ENCODE measurements at regions not wholly inside any gene's neighbourhood (a gene's known extent, or its start where the extent isn't known, plus 50 kb on each side); places are given as distances from the start of the nearest gene placed in this dataset.

GRCh38 chr11:105233285-105233684 is 93.7 kb upstream of the CARD18 start:
- Histone ChIP-seq H3K4me3 (replicated peaks in 1 of 2; ENCODE audit: low read depth in 1 of 2, low read length in 2 of 2) (no peak overlapping the region), H3K4me1 (ENCODE audit: control insufficient read depth in 1 of 2, insufficient read depth in 2 of 2, low read length in 2 of 2) (peaks cover 0 to 9% of the 10 kb centered on the region in 2 experiments; a peak in 2 of 4 replicates), H4K20me1 (ENCODE audit: insufficient read depth) (no peaks in the 10 kb centered on the region), H3K9me2 (ENCODE audit: insufficient read depth) (0 out of 2 replicates have a peak, but pooled peaks cover 4% of the 10 kb centered on the region), H3K4me2 (ENCODE audit: low read length) (no peak overlapping the region), H3K27me3 (ENCODE audit: insufficient read depth, low read length) (no peaks in the 10 kb centered on the region), H3K9ac (ENCODE audit: low read length) (no peak overlapping the region), H3K27ac (ENCODE audit: low read depth, low read length) (no peak overlapping the region), H2AFZ (ENCODE audit: low read depth, low read length, poor library complexity, severe bottlenecking) (no peak overlapping the region), H3K36me3 (ENCODE audit: control insufficient read depth in 1 of 2, insufficient read depth in 2 of 2, low read length in 2 of 2) (no peaks in the 10 kb centered on the region), H3K79me2 (ENCODE audit: insufficient read depth, low read length) (no peaks in the 10 kb centered on the region), H3K9me3 (ENCODE audit: control insufficient read depth in 1 of 2, insufficient read depth in 1 of 2, low read depth in 1 of 2, low read length in 2 of 2) (no peaks in the 10 kb centered on the region)
- TF ChIP-seq TCF7L2 (IDR thresholded peaks at IDR 0.05; ENCODE audit: borderline replicate concordance, extremely low read depth, insufficient read depth, insufficient read length) (no peak), JUND (IDR thresholded peaks at IDR 0.05) (no peak), FOSL1 (IDR thresholded peaks at IDR 0.05; ENCODE audit: low read depth) (no peak), ZBTB33 (IDR thresholded peaks at IDR 0.05; ENCODE audit: extremely low read depth, insufficient replicate concordance, low read length) (no peak), CEBPB (IDR thresholded peaks at IDR 0.05; ENCODE audit: low read depth) (no peak), EZH2 (IDR thresholded peaks at IDR 0.05) (no peak), RAD21 (IDR thresholded peaks at IDR 0.05; ENCODE audit: low read depth) (no peak)
- ATAC-seq (no peak), DNase-seq (ENCODE audit: low read depth, low spot score) (no peak)
- ChIA-PET RAD21 (ENCODE audit: low non-redundant PET in 1 of 2, low total read pairs in 2 of 2, uncharacterized antibody in 2 of 2, unreplicated experiment in 2 of 2) (no interaction called here), POLR2A (no interaction called here), CTCF (no interaction called here)
- intact Hi-C loops (cut with micrococcal nuclease): no loop called here
- no TSS peak for BruUV-seq (replicated peaks)

- intact Hi-C loops (cut with micrococcal nuclease): no loop called here
- ChIA-PET POLR2A (no interaction called here), RAD21 (ENCODE audit: low non-redundant PET in 1 of 2, low total read pairs in 2 of 2, uncharacterized antibody in 2 of 2, unreplicated experiment in 2 of 2) (no interaction called here), CTCF (no interaction called here)
- Histone ChIP-seq H3K9ac (ENCODE audit: low read length) (no peak overlapping the region), H3K4me2 (ENCODE audit: low read length) (no peak overlapping the region), H3K79me2 (ENCODE audit: insufficient read depth, low read length) (no peaks in the 10 kb centered on the region), H3K9me2 (ENCODE audit: insufficient read depth) (peaks cover 4% of the 10 kb centered on the region; the same call in 1 of the 2 replicates), H3K4me3 (replicated peaks in 1 of 2; ENCODE audit: low read depth in 1 of 2, low read length in 2 of 2) (no peak overlapping the region), H3K27me3 (ENCODE audit: insufficient read depth, low read length) (no peaks in the 10 kb centered on the region), H3K4me1 (ENCODE audit: control insufficient read depth in 1 of 2, insufficient read depth in 2 of 2, low read length in 2 of 2) (peaks cover 0 to 13% of the 10 kb centered on the region in 2 experiments; a peak in 2 of 4 replicates), H3K27ac (ENCODE audit: low read depth, low read length) (no peak overlapping the region), H3K9me3 (ENCODE audit: control insufficient read depth in 1 of 2, insufficient read depth in 1 of 2, low read depth in 1 of 2, low read length in 2 of 2) (no peaks in the 10 kb centered on the region), H4K20me1 (ENCODE audit: insufficient read depth) (no peaks in the 10 kb centered on the region), H3K36me3 (ENCODE audit: control insufficient read depth in 1 of 2, insufficient read depth in 2 of 2, low read length in 2 of 2) (no peaks in the 10 kb centered on the region), H2AFZ (ENCODE audit: low read depth, low read length, poor library complexity, severe bottlenecking) (no peak overlapping the region)
- DNase-seq (ENCODE audit: low read depth, low spot score) (no peak), ATAC-seq (no peak)
- no TSS peak for BruUV-seq (replicated peaks)
- TF ChIP-seq ZBTB33 (IDR thresholded peaks at IDR 0.05; ENCODE audit: extremely low read depth, insufficient replicate concordance, low read length) (no peak), SIN3A (IDR thresholded peaks at IDR 0.05; ENCODE audit: low read depth) (no peak), ELF1 (IDR thresholded peaks at IDR 0.05; ENCODE audit: borderline replicate concordance, low read depth) (no peak), POLR2A (IDR thresholded peaks at IDR 0.05; ENCODE audit: borderline replicate concordance, extremely low read depth, insufficient read depth, insufficient read length) (no peak), ZFX (IDR thresholded peaks at IDR 0.05) (no peak), RAD21 (IDR thresholded peaks at IDR 0.05; ENCODE audit: low read depth) (no peak), SP1 (IDR thresholded peaks at IDR 0.05; ENCODE audit: low read depth) (no peak), POLR2AphosphoS5 (IDR thresholded peaks at IDR 0.05; ENCODE audit: low read depth, low read length) (no peak), JUND (IDR thresholded peaks at IDR 0.05) (no peak), CEBPB (IDR thresholded peaks at IDR 0.05; ENCODE audit: low read depth) (no peak), REST (IDR thresholded peaks at IDR 0.05; ENCODE audit: low read depth) (no peak)
Measured at GRCh38 chr11:105232021-105232420, 92.5 kb upstream of the CARD18 start.

Data from HCT116 (cell line).